ENCODE measurements at regions not wholly inside any gene's neighbourhood (a gene's known extent, or its start where the extent isn't known, plus 50 kb on each side); places are given as distances from the start of the nearest gene placed in this dataset.

DNA sequence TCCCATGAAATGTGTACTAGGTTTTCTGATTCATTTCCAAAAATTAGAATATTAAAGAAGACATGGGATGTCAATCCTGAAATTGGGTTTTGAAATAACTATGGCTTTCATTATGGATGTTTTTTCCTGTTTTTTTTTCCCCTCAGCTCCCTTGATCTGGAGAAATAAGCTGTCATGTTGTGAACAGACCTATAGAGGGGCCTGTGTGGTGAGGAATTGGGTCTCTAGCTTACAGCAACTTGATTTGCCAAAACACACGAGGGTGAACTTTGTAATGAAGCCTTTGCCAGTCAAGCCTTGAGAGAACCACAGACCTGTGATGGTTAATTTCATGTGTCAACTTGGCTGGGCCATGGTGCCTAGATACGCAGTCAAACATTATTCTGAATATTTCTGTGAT lies 2413.6 kb downstream of the PCDH7 start:
- TF ChIP-seq EZH2phosphoT487 (IDR thresholded peaks at IDR 0.05; ENCODE audit: borderline replicate concordance, low read depth, low read length) = no peak
- TF ChIP-seq, protein P1, sequence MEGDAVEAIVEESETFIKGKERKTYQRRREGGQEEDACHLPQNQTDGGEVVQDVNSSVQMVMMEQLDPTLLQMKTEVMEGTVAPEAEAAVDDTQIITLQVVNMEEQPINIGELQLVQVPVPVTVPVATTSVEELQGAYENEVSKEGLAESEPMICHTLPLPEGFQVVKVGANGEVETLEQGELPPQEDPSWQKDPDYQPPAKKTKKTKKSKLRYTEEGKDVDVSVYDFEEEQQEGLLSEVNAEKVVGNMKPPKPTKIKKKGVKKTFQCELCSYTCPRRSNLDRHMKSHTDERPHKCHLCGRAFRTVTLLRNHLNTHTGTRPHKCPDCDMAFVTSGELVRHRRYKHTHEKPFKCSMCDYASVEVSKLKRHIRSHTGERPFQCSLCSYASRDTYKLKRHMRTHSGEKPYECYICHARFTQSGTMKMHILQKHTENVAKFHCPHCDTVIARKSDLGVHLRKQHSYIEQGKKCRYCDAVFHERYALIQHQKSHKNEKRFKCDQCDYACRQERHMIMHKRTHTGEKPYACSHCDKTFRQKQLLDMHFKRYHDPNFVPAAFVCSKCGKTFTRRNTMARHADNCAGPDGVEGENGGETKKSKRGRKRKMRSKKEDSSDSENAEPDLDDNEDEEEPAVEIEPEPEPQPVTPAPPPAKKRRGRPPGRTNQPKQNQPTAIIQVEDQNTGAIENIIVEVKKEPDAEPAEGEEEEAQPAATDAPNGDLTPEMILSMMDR (conservative IDR thresholded peaks at IDR 0.05; ENCODE audit: low read length) = no peak
- CTCF ChIA-PET (ENCODE audit: unreplicated experiment) = no interaction called here

DNA sequence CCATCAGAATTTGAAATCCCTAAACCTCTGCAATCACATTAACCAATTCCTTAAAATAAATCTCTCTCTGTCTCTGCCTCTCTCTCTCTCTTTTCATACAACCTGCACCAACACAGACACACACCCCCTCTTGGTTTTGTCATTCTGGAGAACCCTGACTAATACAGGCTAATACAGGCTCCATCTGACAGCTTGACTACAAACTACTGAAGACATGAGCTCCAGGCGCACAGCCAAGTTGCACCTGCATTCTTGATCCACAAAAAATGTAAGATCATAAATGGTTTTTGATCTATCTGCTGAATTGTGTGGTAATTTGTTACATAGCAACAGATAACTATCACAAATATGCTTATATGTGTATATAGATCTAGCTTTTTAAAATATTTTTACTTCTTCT lies 2414.2 kb downstream of the PCDH7 start:
- H3K4me1 ChIP-seq (ENCODE audit: insufficient read depth, low read length, poor library complexity, severe bottlenecking) = no peaks in the 10 kb centered on the region
- TF ChIP-seq, protein P1 (conservative IDR thresholded peaks at IDR 0.05; ENCODE audit: low read length) = no peak
- TF ChIP-seq EZH2phosphoT487 (IDR thresholded peaks at IDR 0.05; ENCODE audit: borderline replicate concordance, low read depth, low read length) = no peak
- no peak overlapping the region for H3K4me3 ChIP-seq (ENCODE audit: low read depth, low read length, poor library complexity, severe bottlenecking)
- no peak overlapping the region for H2AFZ ChIP-seq (ENCODE audit: low read length)
- H3K79me2 ChIP-seq (ENCODE audit: insufficient read depth, low read depth, low read length) = no peaks in the 10 kb centered on the region
- intact Hi-C loops (cut with micrococcal nuclease; ENCODE audit: unreplicated experiment) = no loop called here
- no TSS peak for BruUV-seq (replicated peaks)
- no peaks in the 10 kb centered on the region for H3K9me2 ChIP-seq (ENCODE audit: insufficient read depth, low read length)
- no peaks in the 10 kb centered on the region for H3K9me3 ChIP-seq (ENCODE audit: low read length)
- H3K36me3 ChIP-seq (ENCODE audit: insufficient read depth, low read length) = no peaks in the 10 kb centered on the region
- no peaks in the 10 kb centered on the region for H4K20me1 ChIP-seq (ENCODE audit: insufficient read depth, low read length)
- ChIA-PET CTCF (ENCODE audit: unreplicated experiment) (no interaction called here), POLR2A (no interaction called here)
- H3K4me2 ChIP-seq (ENCODE audit: low read length) = no peak overlapping the region
- no peak for DNase-seq (ENCODE audit: low spot score)
- H3K27ac ChIP-seq (ENCODE audit: low read depth, low read length, poor library complexity, severe bottlenecking) = no peak overlapping the region

More for the DNA sequence above, 2413.6 kb downstream of the PCDH7 start:
- Histone ChIP-seq H3K79me2 (ENCODE audit: insufficient read depth, low read depth, low read length) (no peaks in the 10 kb centered on the region), H3K36me3 (ENCODE audit: insufficient read depth, low read length) (no peaks in the 10 kb centered on the region), H3K4me1 (ENCODE audit: insufficient read depth, low read length, poor library complexity, severe bottlenecking) (no peaks in the 10 kb centered on the region), H3K9me2 (ENCODE audit: insufficient read depth, low read length) (no peaks in the 10 kb centered on the region), H2AFZ (ENCODE audit: low read length) (no peak overlapping the region), H3K4me3 (ENCODE audit: low read depth, low read length, poor library complexity, severe bottlenecking) (no peak overlapping the region), H3K4me2 (ENCODE audit: low read length) (no peak overlapping the region), H4K20me1 (ENCODE audit: insufficient read depth, low read length) (no peaks in the 10 kb centered on the region), H3K9me3 (ENCODE audit: low read length) (no peaks in the 10 kb centered on the region), H3K27ac (ENCODE audit: low read depth, low read length, poor library complexity, severe bottlenecking) (no peak overlapping the region)
- DNase-seq (ENCODE audit: low spot score) = no peak
- BruUV-seq (replicated peaks) = no TSS peak
- intact Hi-C loops (cut with micrococcal nuclease; ENCODE audit: unreplicated experiment) = no loop called here
- POLR2A ChIA-PET = no interaction called here

DNA sequence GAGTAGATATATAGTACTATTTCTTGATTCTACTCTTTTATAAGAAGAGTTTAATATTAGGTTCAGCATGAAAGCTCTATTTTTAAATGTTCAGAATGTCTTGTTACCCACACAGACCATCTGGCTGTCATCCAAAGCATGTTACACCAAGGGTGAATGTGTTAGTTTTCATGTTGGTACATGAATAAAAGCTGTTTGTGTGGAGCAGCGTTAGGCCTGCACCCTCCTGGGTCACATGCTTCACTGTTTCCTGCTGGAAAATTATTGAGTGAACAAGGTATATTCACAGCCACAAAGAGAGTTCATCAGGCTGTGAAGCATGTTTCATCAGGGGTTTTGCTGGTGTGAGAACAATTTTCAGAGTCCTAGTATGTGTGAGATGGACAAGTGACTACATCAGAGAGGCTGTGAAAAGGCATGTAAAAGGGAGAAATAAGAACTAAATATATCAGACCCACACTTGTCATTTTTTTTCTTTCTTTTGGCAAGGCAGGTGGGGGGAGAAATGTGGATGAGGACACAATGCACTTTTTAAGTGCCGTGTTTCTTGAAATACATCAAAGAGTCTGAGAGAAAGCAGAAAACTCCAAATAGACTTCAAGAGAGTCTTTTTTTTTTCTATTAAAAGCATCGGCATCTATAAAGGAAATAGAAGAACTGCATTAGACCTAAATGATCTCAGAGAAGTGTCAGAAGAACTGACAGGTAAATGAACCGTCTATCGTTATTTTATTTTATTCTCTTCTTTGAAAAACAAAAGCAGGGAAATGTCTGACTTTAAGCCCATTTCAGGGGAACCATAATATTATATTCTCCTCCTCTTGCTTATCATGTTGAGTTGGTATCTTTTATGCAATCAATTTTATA lies 2429.7 kb downstream of the PCDH7 start:
- CTCF ChIA-PET (ENCODE audit: unreplicated experiment) = no interaction called here
- no peaks in the 10 kb centered on the region for H3K9me3 ChIP-seq (ENCODE audit: low read length)

More for the DNA sequence above, 2429.7 kb downstream of the PCDH7 start:
- H3K27ac ChIP-seq (ENCODE audit: low read depth, low read length, poor library complexity, severe bottlenecking) = no peak overlapping the region
- H4K20me1 ChIP-seq (ENCODE audit: insufficient read depth, low read length) = no peaks in the 10 kb centered on the region
- DNase-seq (ENCODE audit: low spot score) = no peak
- H3K4me2 ChIP-seq (ENCODE audit: low read length) = no peak overlapping the region
- BruUV-seq (replicated peaks) = no TSS peak
- TF ChIP-seq EZH2phosphoT487 (IDR thresholded peaks at IDR 0.05; ENCODE audit: borderline replicate concordance, low read depth, low read length) = no peak
- TF ChIP-seq, protein P1 (conservative IDR thresholded peaks at IDR 0.05; ENCODE audit: low read length) = no peak
- no peak overlapping the region for H2AFZ ChIP-seq (ENCODE audit: low read length)
- H3K79me2 ChIP-seq (ENCODE audit: insufficient read depth, low read depth, low read length) = no peaks in the 10 kb centered on the region
- no peaks in the 10 kb centered on the region for H3K36me3 ChIP-seq (ENCODE audit: insufficient read depth, low read length)
- H3K4me1 ChIP-seq (ENCODE audit: insufficient read depth, low read length, poor library complexity, severe bottlenecking) = no peaks in the 10 kb centered on the region
- intact Hi-C loops (cut with micrococcal nuclease; ENCODE audit: unreplicated experiment) = no loop called here
- no peaks in the 10 kb centered on the region for H3K9me2 ChIP-seq (ENCODE audit: insufficient read depth, low read length)
- H3K4me3 ChIP-seq (ENCODE audit: low read depth, low read length, poor library complexity, severe bottlenecking) = no peak overlapping the region
- POLR2A ChIA-PET = no interaction called here
